GM12878 (cell line): ENCODE measurements at regions not wholly inside any gene's neighbourhood (a gene's known extent, or its start where the extent isn't known, plus 50 kb on each side); places are given as distances from the start of the nearest gene placed in this dataset.

ENCODE experiments used
- ATAC-seq: fragments of 200-7000 bp; cut with Tn5 transposase; 3 replicates; pipeline ENCODE4 v1.9.1; 2020; ENCODE audit warnings: mild to moderate bottlenecking, moderate library complexity
- BruUV-seq: library from RNA; stranded (reverse); fragments of 400-500 nt; replicated peaks from 2 replicates; lab custom pipeline; 2021; lab: Mats Ljungman, UMichigan
- CTCF ChIA-PET: fragments of 300-600 bp; sonication (Branson Sonifier 250); formaldehyde crosslinking; extraction: SDS; loops from one replicate; lab custom pipeline; 2021; ENCODE audit warnings: inconsistent platforms; lab: Yijun Ruan, JAX
- POLR2A ChIA-PET: fragments of 350-600 bp; formaldehyde crosslinking; extraction: SDS; loops from one replicate; lab custom pipeline; 2021; ENCODE audit warnings: inconsistent platforms; lab: Charles Lee
- RAD21 ChIA-PET: fragments of 300-600 bp; sonication (Branson Sonifier 250); formaldehyde crosslinking; loops from one replicate; lab custom pipeline; 2023; ENCODE audit warnings: antibody characterized with exemption; ENCODE audit not compliant: unreplicated experiment; lab: Charles Lee
- SMC1A ChIA-PET: fragments of 300-600 bp; sonication (Branson Sonifier 250); formaldehyde crosslinking; loops from one replicate; lab custom pipeline; 2023; ENCODE audit not compliant: unreplicated experiment, uncharacterized antibody; lab: Charles Lee
- DNase-seq: peaks from one replicate; pipeline ENCODE4 v3.0.0-alpha.2; 2011; ENCODE audit warnings: low read depth, low spot score
- FAIRE-seq: peaks from 3 replicates; lab custom pipeline; 2011; peaks lifted over from hg19 to GRCh38; lab: Jason Lieb, UNC
- H2AFZ ChIP-seq: 2 replicates; pipeline ENCODE4 v1.6.0; 2011; ENCODE audit warnings: low read depth, low read length, control low read depth; ENCODE audit not compliant: control insufficient read depth
- H3K27ac ChIP-seq: 2 replicates; pipeline ENCODE4 v1.5.1; 2011; ENCODE audit warnings: control low read depth; ENCODE audit not compliant: control insufficient read depth, insufficient read depth
- H3K27me3 ChIP-seq, 2 experiments: replicated peaks in 1 of 2; 2 replicates each; pipeline versions ENCODE4 v1.6.0 to v1.6.1; 2011; ENCODE audit warnings: low read length in 1 of 2; ENCODE audit not compliant: control insufficient read depth in 2 of 2, insufficient read depth in 2 of 2
- H3K36me3 ChIP-seq, 2 experiments: 2 replicates each; pipeline ENCODE4 v1.5.1; 2011; ENCODE audit warnings: low read length in 1 of 2; ENCODE audit not compliant: control insufficient read depth in 2 of 2, insufficient read depth in 2 of 2
- H3K4me1 ChIP-seq: 2 replicates; pipeline ENCODE4 v1.6.1; 2011; ENCODE audit warnings: mild to moderate bottlenecking, low read length, moderate library complexity, mixed read lengths; ENCODE audit not compliant: control insufficient read depth, insufficient read depth
- H3K4me2 ChIP-seq: 2 replicates; pipeline ENCODE4 v1.6.0; 2011; ENCODE audit warnings: control low read depth; ENCODE audit not compliant: control insufficient read depth, insufficient read depth
- H3K4me3 ChIP-seq: fragments of 200-600 bp; sonication (generic); 2 replicates; pipeline ENCODE4 v1.5.1; 2016
- H3K79me2 ChIP-seq: 2 replicates; pipeline ENCODE4 v1.6.0; 2011; ENCODE audit warnings: low read length; ENCODE audit not compliant: control insufficient read depth, insufficient read depth
- H3K9ac ChIP-seq: 2 replicates; pipeline ENCODE4 v1.8.0; 2011; ENCODE audit warnings: low read length, control low read depth, mixed read lengths; ENCODE audit not compliant: control insufficient read depth, insufficient read depth
- H3K9me3 ChIP-seq: replicated peaks from 3 replicates; pipeline ENCODE4 v1.5.1; 2011; ENCODE audit warnings: mild to moderate bottlenecking, low read length; ENCODE audit not compliant: control insufficient read depth, insufficient read depth
- H4K20me1 ChIP-seq: 2 replicates; pipeline ENCODE4 v1.6.0; 2011; ENCODE audit not compliant: control insufficient read depth, insufficient read depth
- ASH2L ChIP-seq: fragments of 300-600, 200-600 bp; sonication (generic); IDR thresholded peaks from 2 replicates; pipeline ENCODE4 v1.6.1; 2017; ENCODE audit warnings: low read depth, mild to moderate bottlenecking, borderline replicate concordance
- ATF7 ChIP-seq: fragments of 450-650 bp; IDR thresholded peaks from 2 replicates; pipeline ENCODE4 v1.6.1; 2016; ENCODE audit warnings: low read depth, mild to moderate bottlenecking
- CHD2 ChIP-seq: IDR thresholded peaks from 2 replicates; pipeline ENCODE4 v1.6.1; 2011; ENCODE audit warnings: low read depth, low read length, improper control_type of control experiment, borderline replicate concordance
- IKZF2 ChIP-seq, 2 experiments: fragments of 450-650 bp; IDR thresholded peaks; 2 replicates each; pipeline ENCODE4 v1.6.1; 2017; ENCODE audit warnings: mild to moderate bottlenecking in 2 of 2, moderate library complexity in 2 of 2
- KAT2A ChIP-seq: conservative IDR thresholded peaks from 2 replicates; pipeline ENCODE4 v1.6.1; 2011; ENCODE audit warnings: low read depth, low read length; ENCODE audit not compliant: control insufficient read depth
- NR2F1 ChIP-seq: fragments of 450-650 bp; conservative IDR thresholded peaks from 2 replicates; pipeline ENCODE4 v1.6.1; 2017; ENCODE audit warnings: mild to moderate bottlenecking
- PAX8 ChIP-seq: fragments of 450-650 bp; IDR thresholded peaks from 2 replicates; pipeline ENCODE4 v1.6.1; 2017; ENCODE audit warnings: mild to moderate bottlenecking, moderate library complexity
- POLR2AphosphoS5 ChIP-seq: IDR thresholded peaks from 2 replicates; pipeline ENCODE4 v1.6.1; 2011; ENCODE audit warnings: mild to moderate bottlenecking, low read length, inconsistent platforms
- RAD21 ChIP-seq: IDR thresholded peaks from 2 replicates; pipeline ENCODE4 v1.6.1; 2011; ENCODE audit warnings: mild to moderate bottlenecking, low read depth, low read length, moderate library complexity; ENCODE audit not compliant: insufficient read depth
- RBBP5 ChIP-seq: fragments of 200-600 bp; sonication (generic); conservative IDR thresholded peaks from 2 replicates; pipeline ENCODE4 v1.6.1; 2016
- SMC3 ChIP-seq: IDR thresholded peaks from 2 replicates; pipeline ENCODE4 v1.6.1; 2011; ENCODE audit warnings: low read length, improper control_type of control experiment, borderline replicate concordance
- SREBF1 ChIP-seq: IDR thresholded peaks from 2 replicates; pipeline ENCODE4 v1.6.1; 2012; ENCODE audit warnings: mild to moderate bottlenecking, low read length
- SUPT20H ChIP-seq: IDR thresholded peaks from 2 replicates; pipeline ENCODE4 v1.6.1; 2011; ENCODE audit warnings: low read depth, mild to moderate bottlenecking, low read length, moderate library complexity, borderline replicate concordance; ENCODE audit not compliant: control insufficient read depth
- TCF12 ChIP-seq: IDR thresholded peaks from 2 replicates; pipeline ENCODE4 v1.6.1; 2011; ENCODE audit warnings: low read depth, mild to moderate bottlenecking, low read length
- ZNF217 ChIP-seq: fragments of 450-650 bp; IDR thresholded peaks from 2 replicates; pipeline ENCODE4 v1.6.1; 2017; ENCODE audit warnings: antibody characterized with exemption, mild to moderate bottlenecking
- WGBS: methylation state at CpG from one replicate; pipeline ENCODE4 v1.1.6; 2016; ENCODE audit warnings: low lambda C conversion rate; ENCODE audit not compliant: insufficient replicate concordance, insufficient coverage; ENCODE audit errors: missing lambda C conversion rate; 5-methylcytosine and 5-hydroxymethylcytosine counted together
- in situ Hi-C: fragments of 300-500 bp; cut with MboI; formaldehyde crosslinking; loops from 9 replicates; pipeline ENCODE4 v1.14.3; 2018; ENCODE audit warnings: mixed read lengths
- intact Hi-C: fragments of 100-400 bp; cut with micrococcal nuclease; formaldehyde crosslinking; loops from one replicate; pipeline ENCODE4 v1.14.2; 2022; ENCODE audit not compliant: unreplicated experiment
- TF ChIP-seq, protein P1 (sequence below): fragments of 150-350 bp; IDR thresholded peaks from 2 replicates; pipeline ENCODE4 v1.6.1; 2016; ENCODE audit warnings: low read depth, low read length
- TF ChIP-seq, protein P2 (sequence below): fragments of 450-650 bp; formaldehyde crosslinking; IDR thresholded peaks from 2 replicates; pipeline ENCODE4 v1.4.0; 2022; ENCODE audit warnings: mild to moderate bottlenecking, moderate library complexity
- TF ChIP-seq, protein P3 (sequence below): IDR thresholded peaks from 2 replicates; pipeline ENCODE4 v1.6.1; 2012; ENCODE audit warnings: low read length, inconsistent platforms

DNA sequence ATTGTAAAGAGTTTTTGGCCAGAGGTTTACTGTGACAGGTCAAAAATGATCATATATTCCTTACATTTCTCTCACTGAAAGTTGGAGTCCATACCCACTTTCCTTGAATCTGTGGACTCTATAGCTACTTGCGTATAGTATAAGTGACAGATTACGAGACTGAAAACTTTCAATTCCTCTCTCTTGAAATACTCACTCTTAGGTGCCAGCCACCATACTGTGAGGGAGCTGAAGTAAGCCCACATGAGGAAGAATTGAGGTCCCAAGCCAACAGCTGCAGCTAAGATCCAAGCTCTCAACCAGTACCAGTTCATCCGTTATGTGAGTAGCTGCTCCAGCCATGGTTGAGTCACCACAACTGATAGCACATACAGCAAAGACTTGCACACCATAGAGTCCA lies 128.1 kb upstream of the FAM174A start (continued):
- TF ChIP-seq, protein P1, sequence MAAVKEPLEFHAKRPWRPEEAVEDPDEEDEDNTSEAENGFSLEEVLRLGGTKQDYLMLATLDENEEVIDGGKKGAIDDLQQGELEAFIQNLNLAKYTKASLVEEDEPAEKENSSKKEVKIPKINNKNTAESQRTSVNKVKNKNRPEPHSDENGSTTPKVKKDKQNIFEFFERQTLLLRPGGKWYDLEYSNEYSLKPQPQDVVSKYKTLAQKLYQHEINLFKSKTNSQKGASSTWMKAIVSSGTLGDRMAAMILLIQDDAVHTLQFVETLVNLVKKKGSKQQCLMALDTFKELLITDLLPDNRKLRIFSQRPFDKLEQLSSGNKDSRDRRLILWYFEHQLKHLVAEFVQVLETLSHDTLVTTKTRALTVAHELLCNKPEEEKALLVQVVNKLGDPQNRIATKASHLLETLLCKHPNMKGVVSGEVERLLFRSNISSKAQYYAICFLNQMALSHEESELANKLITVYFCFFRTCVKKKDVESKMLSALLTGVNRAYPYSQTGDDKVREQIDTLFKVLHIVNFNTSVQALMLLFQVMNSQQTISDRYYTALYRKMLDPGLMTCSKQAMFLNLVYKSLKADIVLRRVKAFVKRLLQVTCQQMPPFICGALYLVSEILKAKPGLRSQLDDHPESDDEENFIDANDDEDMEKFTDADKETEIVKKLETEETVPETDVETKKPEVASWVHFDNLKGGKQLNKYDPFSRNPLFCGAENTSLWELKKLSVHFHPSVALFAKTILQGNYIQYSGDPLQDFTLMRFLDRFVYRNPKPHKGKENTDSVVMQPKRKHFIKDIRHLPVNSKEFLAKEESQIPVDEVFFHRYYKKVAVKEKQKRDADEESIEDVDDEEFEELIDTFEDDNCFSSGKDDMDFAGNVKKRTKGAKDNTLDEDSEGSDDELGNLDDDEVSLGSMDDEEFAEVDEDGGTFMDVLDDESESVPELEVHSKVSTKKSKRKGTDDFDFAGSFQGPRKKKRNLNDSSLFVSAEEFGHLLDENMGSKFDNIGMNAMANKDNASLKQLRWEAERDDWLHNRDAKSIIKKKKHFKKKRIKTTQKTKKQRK: no peak
- no peak for TF ChIP-seq CHD2
- TF ChIP-seq RBBP5: no peak
- no peak for TF ChIP-seq NR2F1
- no peak for TF ChIP-seq TCF12

DNA sequence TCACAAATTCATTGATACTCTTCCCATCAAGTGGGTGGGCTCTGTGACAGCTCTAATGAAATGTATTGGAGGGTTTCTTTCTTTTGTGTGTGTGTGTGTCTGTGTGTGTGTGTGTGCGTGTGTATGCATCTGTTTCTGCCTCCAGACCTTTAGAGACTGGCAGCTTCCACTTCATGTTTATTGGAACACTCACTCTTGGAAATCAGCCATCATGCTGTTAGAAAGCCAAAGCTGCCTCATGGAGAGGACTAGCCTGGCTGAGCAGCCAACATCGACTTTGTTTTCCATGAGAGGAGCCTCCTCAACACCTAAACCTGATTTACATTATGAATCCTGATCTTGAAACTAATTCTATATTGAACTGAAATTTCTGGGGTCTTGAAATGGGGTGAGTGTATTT lies 128.5 kb upstream of the FAM174A start:
- intact Hi-C loops (no loop called here), in situ Hi-C loops (no loop called here)
- ChIA-PET POLR2A (no interaction called here), RAD21 (no interaction called here), SMC1A (no interaction called here), CTCF (interaction anchor here (1.1 kb wide), 1 partner anchor 984 kb away, joined by 4 read pairs; no protein-coding TSS in a partner anchor)
- BruUV-seq: no TSS peak
- 8% methylated on average over 2 of the region's 2 CpGs for WGBS
- H3K9ac ChIP-seq: no peak overlapping the region
- H3K4me2 ChIP-seq: no peak overlapping the region
- H3K36me3 ChIP-seq: no peaks in the 10 kb centered on the region
- no peak for TF ChIP-seq ZNF217
- no peak for TF ChIP-seq SREBF1
- TF ChIP-seq POLR2AphosphoS5: no peak
- TF ChIP-seq, protein P2, sequence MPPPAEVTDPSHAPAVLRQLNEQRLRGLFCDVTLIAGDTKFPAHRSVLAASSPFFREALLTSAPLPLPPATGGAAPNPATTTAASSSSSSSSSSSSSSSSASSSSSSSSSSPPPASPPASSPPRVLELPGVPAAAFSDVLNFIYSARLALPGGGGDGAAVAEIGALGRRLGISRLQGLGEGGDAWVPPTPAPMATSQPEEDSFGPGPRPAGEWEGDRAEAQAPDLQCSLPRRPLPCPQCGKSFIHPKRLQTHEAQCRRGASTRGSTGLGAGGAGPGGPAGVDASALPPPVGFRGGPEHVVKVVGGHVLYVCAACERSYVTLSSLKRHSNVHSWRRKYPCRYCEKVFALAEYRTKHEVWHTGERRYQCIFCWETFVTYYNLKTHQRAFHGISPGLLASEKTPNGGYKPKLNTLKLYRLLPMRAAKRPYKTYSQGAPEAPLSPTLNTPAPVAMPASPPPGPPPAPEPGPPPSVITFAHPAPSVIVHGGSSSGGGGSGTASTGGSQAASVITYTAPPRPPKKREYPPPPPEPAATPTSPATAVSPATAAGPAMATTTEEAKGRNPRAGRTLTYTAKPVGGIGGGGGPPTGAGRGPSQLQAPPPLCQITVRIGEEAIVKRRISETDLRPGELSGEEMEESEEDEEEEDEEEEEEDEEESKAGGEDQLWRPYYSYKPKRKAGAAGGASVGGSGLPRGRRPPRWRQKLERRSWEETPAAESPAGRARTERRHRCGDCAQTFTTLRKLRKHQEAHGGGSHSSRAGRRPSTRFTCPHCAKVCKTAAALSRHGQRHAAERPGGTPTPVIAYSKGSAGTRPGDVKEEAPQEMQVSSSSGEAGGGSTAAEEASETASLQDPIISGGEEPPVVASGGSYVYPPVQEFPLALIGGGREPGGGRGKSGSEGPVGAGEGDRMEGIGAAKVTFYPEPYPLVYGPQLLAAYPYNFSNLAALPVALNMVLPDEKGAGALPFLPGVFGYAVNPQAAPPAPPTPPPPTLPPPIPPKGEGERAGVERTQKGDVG: no peak
- no peak for TF ChIP-seq SMC3
- no peak for TF ChIP-seq RAD21
- no peak for TF ChIP-seq KAT2A
- TF ChIP-seq SUPT20H: no peak
- TF ChIP-seq IKZF2 (IDR thresholded peaks at IDR 0.05): no peak
- TF ChIP-seq, protein P3, sequence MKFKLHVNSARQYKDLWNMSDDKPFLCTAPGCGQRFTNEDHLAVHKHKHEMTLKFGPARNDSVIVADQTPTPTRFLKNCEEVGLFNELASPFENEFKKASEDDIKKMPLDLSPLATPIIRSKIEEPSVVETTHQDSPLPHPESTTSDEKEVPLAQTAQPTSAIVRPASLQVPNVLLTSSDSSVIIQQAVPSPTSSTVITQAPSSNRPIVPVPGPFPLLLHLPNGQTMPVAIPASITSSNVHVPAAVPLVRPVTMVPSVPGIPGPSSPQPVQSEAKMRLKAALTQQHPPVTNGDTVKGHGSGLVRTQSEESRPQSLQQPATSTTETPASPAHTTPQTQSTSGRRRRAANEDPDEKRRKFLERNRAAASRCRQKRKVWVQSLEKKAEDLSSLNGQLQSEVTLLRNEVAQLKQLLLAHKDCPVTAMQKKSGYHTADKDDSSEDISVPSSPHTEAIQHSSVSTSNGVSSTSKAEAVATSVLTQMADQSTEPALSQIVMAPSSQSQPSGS: no peak
- TF ChIP-seq ATF7: no peak
- TF ChIP-seq PAX8: no peak
- no peak for TF ChIP-seq ASH2L
- H4K20me1 ChIP-seq: no peaks in the 10 kb centered on the region
- no peak overlapping the region for H2AFZ ChIP-seq
- DNase-seq: no peak
- H3K4me1 ChIP-seq: no peaks in the 10 kb centered on the region
- H3K27ac ChIP-seq: no peak overlapping the region
- H3K9me3 ChIP-seq: no peaks in the 10 kb centered on the region
- H3K4me3 ChIP-seq: no peak overlapping the region
- no peak for ATAC-seq
- no peaks in the 10 kb centered on the region for H3K79me2 ChIP-seq
- H3K27me3 ChIP-seq: no peaks in the 10 kb centered on the region
- FAIRE-seq: no peak
